ENCODE measurements at regions not wholly inside any gene's neighbourhood (a gene's known extent, or its start where the extent isn't known, plus 50 kb on each side); places are given as distances from the start of the nearest gene placed in this dataset.

GRCh38 chr11:92870196-92870832 is 99.1 kb upstream of the MTNR1B start:
- H3K4me3 Mint-ChIP-seq (ENCODE audit: unreplicated experiment) = no peak overlapping the region
- no peaks in the 10 kb centered on the region for H3K27me3 Mint-ChIP-seq (ENCODE audit: insufficient read depth, unreplicated experiment)
- no TSS peak for BruUV-seq (replicated peaks)
- no peaks in the 10 kb centered on the region for H3K36me3 Mint-ChIP-seq (ENCODE audit: insufficient read depth, unreplicated experiment)
- H3K4me1 Mint-ChIP-seq (ENCODE audit: insufficient read depth, unreplicated experiment) = peaks cover 3% of the 10 kb centered on the region
- no peaks in the 10 kb centered on the region for H3K9me3 Mint-ChIP-seq (ENCODE audit: unreplicated experiment)
- intact Hi-C loops (cut with micrococcal nuclease) = no loop called here
- DNase-seq (ENCODE audit: unreplicated experiment) = no peak
- TF ChIP-seq CTCF (IDR thresholded peaks at IDR 0.05; ENCODE audit: unreplicated experiment) = no peak
- CTCF ChIA-PET = interaction anchor here (1.0 to 1.1 kb wide), 2 partner anchors 10 to 14 kb away, joined by 3 to 5 read pairs; no protein-coding TSS in a partner anchor
- POLR2A ChIA-PET = interaction anchor here (0.6 kb wide), 1 partner anchor 722 kb away, joined by 3 read pairs; no protein-coding TSS in a partner anchor
- H3K27ac Mint-ChIP-seq (ENCODE audit: low read depth, unreplicated experiment) = no peak overlapping the region

- no peak for DNase-seq (ENCODE audit: unreplicated experiment)
- H3K27me3 Mint-ChIP-seq (ENCODE audit: insufficient read depth, unreplicated experiment) = no peaks in the 10 kb centered on the region
- H3K9me3 Mint-ChIP-seq (ENCODE audit: unreplicated experiment) = no peaks in the 10 kb centered on the region
- no peak overlapping the region for H3K27ac Mint-ChIP-seq (ENCODE audit: low read depth, unreplicated experiment)
- ChIA-PET POLR2A (interaction anchor here (1.8 kb wide), 1 partner anchor 15 kb away, joined by 3 read pairs; no protein-coding TSS in a partner anchor), CTCF (no interaction called here)
- no TSS peak for BruUV-seq (replicated peaks)
- intact Hi-C loops (cut with micrococcal nuclease) = no loop called here
- no peak for TF ChIP-seq CTCF (IDR thresholded peaks at IDR 0.05; ENCODE audit: unreplicated experiment)
- peaks cover 7% of the 10 kb centered on the region for H3K4me1 Mint-ChIP-seq (ENCODE audit: insufficient read depth, unreplicated experiment)
- no peak overlapping the region for H3K4me3 Mint-ChIP-seq (ENCODE audit: unreplicated experiment)
- H3K36me3 Mint-ChIP-seq (ENCODE audit: insufficient read depth, unreplicated experiment) = no peaks in the 10 kb centered on the region
Measured at GRCh38 chr11:92873551-92873950, 95.9 kb upstream of the MTNR1B start.

GRCh38 chr11:92875473-92875872 is 94.0 kb upstream of the MTNR1B start:
- CTCF ChIA-PET = interaction anchor here (0.7 to 2.7 kb wide), 3 partner anchors 9 to 276 kb away, joined by 3 to 32 read pairs (median 5); no protein-coding TSS in a partner anchor
- no TSS peak for BruUV-seq (replicated peaks)
- Mint-ChIP-seq H3K4me3 (ENCODE audit: unreplicated experiment) (no peak overlapping the region), H3K27ac (ENCODE audit: low read depth, unreplicated experiment) (no peak overlapping the region), H3K9me3 (ENCODE audit: unreplicated experiment) (no peaks in the 10 kb centered on the region), H3K4me1 (ENCODE audit: insufficient read depth, unreplicated experiment) (peaks cover 7% of the 10 kb centered on the region), H3K27me3 (ENCODE audit: insufficient read depth, unreplicated experiment) (no peaks in the 10 kb centered on the region), H3K36me3 (ENCODE audit: insufficient read depth, unreplicated experiment) (no peaks in the 10 kb centered on the region)
- no peak for DNase-seq (ENCODE audit: unreplicated experiment)
- POLR2A ChIA-PET = interaction anchor here (1.1 kb wide), 1 partner anchor 10 kb away, joined by 3 read pairs; no protein-coding TSS in a partner anchor
- TF ChIP-seq CTCF (IDR thresholded peaks at IDR 0.05; ENCODE audit: unreplicated experiment) = no peak
- intact Hi-C loops (cut with micrococcal nuclease) = no loop called here

GRCh38 chr11:92879086-92879485 is 90.4 kb upstream of the MTNR1B start:
- no peak overlapping the region for H3K27ac Mint-ChIP-seq (ENCODE audit: low read depth, unreplicated experiment)

More at GRCh38 chr11:92879086-92879485, 90.4 kb upstream of the MTNR1B start:
- intact Hi-C loops (cut with micrococcal nuclease) = no loop called here
- BruUV-seq (replicated peaks) = no TSS peak
- H3K27me3 Mint-ChIP-seq (ENCODE audit: insufficient read depth, unreplicated experiment) = no peaks in the 10 kb centered on the region
- TF ChIP-seq CTCF (IDR thresholded peaks at IDR 0.05; ENCODE audit: unreplicated experiment) = no peak
- ChIA-PET POLR2A (interaction anchor here (0.6 kb wide), 1 partner anchor 12 kb away, joined by 3 read pairs; no protein-coding TSS in a partner anchor), CTCF (interaction anchor here (0.7 kb wide), 1 partner anchor 148 kb away, joined by 3 read pairs; no protein-coding TSS in a partner anchor)
- H3K4me1 Mint-ChIP-seq (ENCODE audit: insufficient read depth, unreplicated experiment) = peaks cover 7% of the 10 kb centered on the region
- no peak overlapping the region for H3K4me3 Mint-ChIP-seq (ENCODE audit: unreplicated experiment)
- no peaks in the 10 kb centered on the region for H3K36me3 Mint-ChIP-seq (ENCODE audit: insufficient read depth, unreplicated experiment)
- DNase-seq (ENCODE audit: unreplicated experiment) = no peak
- no peaks in the 10 kb centered on the region for H3K9me3 Mint-ChIP-seq (ENCODE audit: unreplicated experiment)
